WI38 (cell line): ENCODE measurements at regions not wholly inside any gene's neighbourhood (a gene's known extent, or its start where the extent isn't known, plus 50 kb on each side); places are given as distances from the start of the nearest gene placed in this dataset.

Source experiments
- H3K4me3 ChIP-seq: 2 replicates; pipeline ENCODE4 v1.5.1; 2011; ENCODE audit warnings: low read depth, mild to moderate bottlenecking, control low read depth, low read length
- TF ChIP-seq, protein P1 (sequence below): IDR thresholded peaks from 2 replicates; pipeline ENCODE4 v1.5.1; 2012; ENCODE audit warnings: low read depth, mild to moderate bottlenecking, control low read depth, low read length

DNA sequence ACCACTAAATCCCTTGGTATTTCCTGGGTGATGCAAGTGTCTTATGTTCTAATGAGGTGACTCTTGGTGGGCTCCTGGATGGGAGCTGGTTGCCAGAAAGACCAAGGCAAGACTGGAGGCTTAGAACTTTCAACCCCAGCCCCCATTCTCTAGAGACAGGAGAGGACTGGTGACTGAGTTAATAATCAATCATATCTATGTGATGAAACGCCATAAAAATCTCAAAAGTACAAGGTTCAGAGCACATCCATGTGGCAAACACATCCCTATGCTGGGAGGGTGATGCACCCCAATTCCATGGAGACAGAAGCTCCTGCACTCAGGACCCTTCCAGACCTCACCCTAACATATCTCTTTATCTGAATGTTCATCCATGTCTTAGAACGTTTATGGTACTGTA, 139.5 kb upstream of the LINC00305 start:
- H3K4me3 ChIP-seq = no peak overlapping the region
- TF ChIP-seq, protein P1, sequence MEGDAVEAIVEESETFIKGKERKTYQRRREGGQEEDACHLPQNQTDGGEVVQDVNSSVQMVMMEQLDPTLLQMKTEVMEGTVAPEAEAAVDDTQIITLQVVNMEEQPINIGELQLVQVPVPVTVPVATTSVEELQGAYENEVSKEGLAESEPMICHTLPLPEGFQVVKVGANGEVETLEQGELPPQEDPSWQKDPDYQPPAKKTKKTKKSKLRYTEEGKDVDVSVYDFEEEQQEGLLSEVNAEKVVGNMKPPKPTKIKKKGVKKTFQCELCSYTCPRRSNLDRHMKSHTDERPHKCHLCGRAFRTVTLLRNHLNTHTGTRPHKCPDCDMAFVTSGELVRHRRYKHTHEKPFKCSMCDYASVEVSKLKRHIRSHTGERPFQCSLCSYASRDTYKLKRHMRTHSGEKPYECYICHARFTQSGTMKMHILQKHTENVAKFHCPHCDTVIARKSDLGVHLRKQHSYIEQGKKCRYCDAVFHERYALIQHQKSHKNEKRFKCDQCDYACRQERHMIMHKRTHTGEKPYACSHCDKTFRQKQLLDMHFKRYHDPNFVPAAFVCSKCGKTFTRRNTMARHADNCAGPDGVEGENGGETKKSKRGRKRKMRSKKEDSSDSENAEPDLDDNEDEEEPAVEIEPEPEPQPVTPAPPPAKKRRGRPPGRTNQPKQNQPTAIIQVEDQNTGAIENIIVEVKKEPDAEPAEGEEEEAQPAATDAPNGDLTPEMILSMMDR = no peak

DNA sequence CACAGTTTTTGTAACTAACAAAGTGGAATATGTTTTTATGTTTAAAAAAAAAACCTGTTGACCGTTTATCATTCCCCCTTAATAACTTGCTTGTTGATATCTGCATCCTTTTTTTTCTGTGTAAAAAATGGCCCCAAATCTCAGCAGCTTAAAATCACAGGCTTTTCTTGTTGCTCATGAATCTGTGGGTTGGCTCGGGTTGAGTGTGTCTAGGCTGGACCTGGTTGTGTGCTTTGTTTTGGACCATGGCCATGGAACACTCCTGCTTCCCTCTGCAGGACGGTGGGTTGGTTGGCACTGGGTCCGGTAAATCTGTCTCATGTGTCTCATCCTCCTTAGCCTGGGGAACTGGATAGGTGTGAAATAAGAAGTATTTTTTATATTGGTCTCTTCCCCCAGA, 139.0 kb upstream of the LINC00305 start:
- TF ChIP-seq, protein P1 = no peak

DNA sequence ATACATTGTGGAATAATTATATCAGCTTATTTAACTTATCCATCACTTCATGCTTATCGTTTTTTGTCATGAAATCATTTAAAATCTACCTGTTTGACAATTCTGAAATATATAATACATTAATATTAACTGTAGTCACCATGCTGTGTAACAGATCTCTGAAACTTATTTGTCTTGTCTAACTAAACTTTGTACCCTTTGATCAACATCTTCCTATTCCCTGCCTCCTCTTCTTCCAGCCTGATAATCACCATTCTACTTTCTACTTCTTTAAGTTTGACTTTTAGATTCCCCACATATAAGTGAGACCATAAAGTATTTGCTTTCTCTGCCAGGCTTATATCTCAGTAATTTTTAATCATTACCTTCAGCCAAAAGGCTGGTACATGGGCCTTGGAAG, 134.2 kb upstream of the LINC00305 start:
- TF ChIP-seq, protein P1 = no peak
- no peak overlapping the region for H3K4me3 ChIP-seq

More for the DNA sequence above, 139.0 kb upstream of the LINC00305 start:
- H3K4me3 ChIP-seq = no peak overlapping the region

DNA sequence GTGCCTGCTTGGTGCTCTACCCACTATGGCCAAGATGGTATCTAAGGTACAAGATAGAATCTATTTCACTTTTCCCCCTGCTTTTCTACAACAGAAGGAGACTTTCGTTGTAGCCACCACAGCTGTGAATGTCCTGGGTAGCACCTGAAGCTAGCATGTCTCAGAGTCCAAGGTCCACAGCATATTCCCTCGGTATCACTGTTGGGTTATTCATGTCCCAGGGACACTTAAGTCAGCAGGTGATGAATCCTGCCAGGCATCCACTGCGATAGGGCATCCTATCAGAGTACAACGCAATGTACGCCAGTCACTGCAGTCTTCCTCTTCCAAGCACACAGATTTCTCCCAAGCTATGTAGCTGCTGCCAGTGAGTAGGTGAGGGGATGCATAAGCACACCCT, 129.1 kb upstream of the LINC00305 start:
- TF ChIP-seq, protein P1 = no peak
- no peak overlapping the region for H3K4me3 ChIP-seq

DNA sequence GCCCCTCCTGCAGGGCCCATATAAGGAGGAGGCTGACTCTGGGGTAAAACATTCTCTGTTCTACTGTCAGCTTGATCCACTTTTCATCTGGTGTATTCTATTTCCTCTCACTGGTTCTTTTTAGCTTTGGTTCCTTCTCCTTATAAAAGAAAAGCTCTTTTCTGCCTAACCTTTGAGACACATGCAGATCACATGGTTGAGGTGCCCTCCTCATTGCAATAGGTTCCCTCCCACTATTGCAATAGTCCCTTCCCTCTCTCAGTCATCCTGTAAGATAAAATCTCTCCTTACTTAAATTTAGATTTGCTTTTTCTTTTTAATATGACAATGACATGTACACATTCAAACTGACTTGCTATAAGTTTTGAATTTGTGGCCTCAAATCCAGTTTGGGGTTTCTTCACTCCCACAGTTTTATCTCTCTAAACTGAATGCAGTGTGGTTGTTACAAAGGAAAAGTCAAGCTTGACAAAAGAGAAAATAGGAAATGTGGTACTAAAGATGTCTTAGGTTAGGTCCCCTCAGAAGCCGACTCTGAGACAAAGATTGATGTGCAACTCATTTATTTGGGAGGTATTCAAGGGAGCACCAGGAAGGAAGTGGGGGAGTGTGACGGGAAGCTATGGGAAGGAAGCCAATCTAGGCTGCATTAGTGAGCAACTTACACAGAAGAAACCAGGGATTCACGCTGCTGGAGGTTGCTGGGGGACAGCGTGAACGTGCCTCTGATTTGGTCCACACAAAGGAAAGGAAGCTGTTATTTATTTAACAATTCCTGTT, 127.6 kb upstream of the LINC00305 start:
- no peak overlapping the region for H3K4me3 ChIP-seq
- TF ChIP-seq, protein P1 = no peak

DNA sequence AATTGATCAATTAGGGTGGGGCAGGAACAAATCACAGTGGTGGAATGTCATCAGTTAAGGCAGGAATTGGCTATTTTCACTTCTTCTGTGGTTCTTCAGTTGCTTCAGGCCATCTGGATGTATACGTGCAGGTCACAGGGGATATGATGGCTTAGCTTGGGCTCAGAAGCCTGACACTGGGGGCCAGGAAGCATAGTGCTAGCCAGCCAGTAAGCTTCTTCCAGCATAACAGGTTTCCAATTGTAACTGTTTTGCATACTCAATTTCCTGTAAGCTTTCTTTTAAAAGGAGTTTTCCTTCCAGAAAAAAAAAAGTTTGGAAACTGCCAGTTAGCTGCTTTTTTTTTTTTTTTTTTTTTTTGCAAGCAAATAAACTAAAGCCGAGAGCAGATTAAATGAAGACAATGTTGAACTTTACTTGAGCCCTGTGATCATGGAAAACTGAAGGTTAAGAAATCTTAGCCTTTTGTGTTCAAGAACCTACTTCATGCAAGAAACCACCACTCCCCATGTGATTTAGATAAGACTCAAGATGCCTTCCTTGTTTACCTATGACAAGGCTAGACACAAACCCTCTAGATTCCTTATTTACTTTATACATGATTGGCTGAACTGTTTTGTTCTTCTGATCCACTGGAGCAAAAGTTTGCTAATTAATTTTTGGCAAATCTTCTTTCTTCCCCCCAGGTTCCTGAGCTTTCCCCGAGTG, 126.9 kb upstream of the LINC00305 start:
- TF ChIP-seq, protein P1 = no peak
- no peak overlapping the region for H3K4me3 ChIP-seq

DNA sequence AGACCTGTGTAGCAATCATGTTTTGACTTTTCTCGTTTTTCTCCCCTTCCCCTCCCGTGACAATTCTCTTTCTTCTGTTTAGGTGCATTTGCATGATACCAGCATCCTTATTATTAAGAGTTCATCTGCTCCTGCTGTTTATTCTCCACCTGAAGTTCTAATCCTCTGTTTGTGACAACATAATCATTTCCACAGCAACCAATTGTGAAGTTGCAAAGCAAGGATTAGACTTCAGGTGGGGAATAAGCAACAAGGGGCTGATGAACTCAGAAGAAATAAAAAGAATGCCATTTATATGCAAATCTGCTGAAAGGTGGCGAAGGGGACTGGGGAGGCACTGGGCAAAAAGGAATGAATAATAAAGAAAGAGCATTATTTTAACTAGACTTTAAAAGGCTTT, 124.8 kb upstream of the LINC00305 start:
- TF ChIP-seq, protein P1 = no peak
- H3K4me3 ChIP-seq = no peak overlapping the region
